ENCODE measurements at regions not wholly inside any gene's neighbourhood (a gene's known extent, or its start where the extent isn't known, plus 50 kb on each side); places are given as distances from the start of the nearest gene placed in this dataset.
"Not testable (repeated sequence)": the region's sequence is repeated elsewhere in the genome, so short reads cannot be mapped to it uniquely, and the experiment has no call there.

GRCh38 chr15:95620934-95621579 is 709.4 kb upstream of the NR2F2 start:
- in situ Hi-C loops (cut with HindIII; ENCODE audit: low pct_unique_long_range_greater_than_20kb, low sequenced_read_pairs) = no loop called here

GRCh38 chr15:95622843-95623242 is 707.7 kb upstream of the NR2F2 start:
- no peak for DNase-seq (ENCODE audit: low read depth)
- in situ Hi-C loops (cut with HindIII; ENCODE audit: low pct_unique_long_range_greater_than_20kb, low sequenced_read_pairs) = no loop called here

More at GRCh38 chr15:95620934-95621579, 709.4 kb upstream of the NR2F2 start:
- no peak for DNase-seq (ENCODE audit: low read depth)

GRCh38 chr15:95624100-95624499 is 706.4 kb upstream of the NR2F2 start:
- no peak for DNase-seq (ENCODE audit: low read depth)
- in situ Hi-C loops (cut with HindIII; ENCODE audit: low pct_unique_long_range_greater_than_20kb, low sequenced_read_pairs) = no loop called here

- in situ Hi-C loops (cut with HindIII; ENCODE audit: low pct_unique_long_range_greater_than_20kb, low sequenced_read_pairs) = no loop called here
- DNase-seq (ENCODE audit: low read depth) = no peak
These were observed 705.7 kb upstream of the NR2F2 start for GRCh38 chr15:95624616-95625361.

- in situ Hi-C loops (cut with HindIII; ENCODE audit: low pct_unique_long_range_greater_than_20kb, low sequenced_read_pairs) = no loop called here
- DNase-seq (ENCODE audit: low read depth) = no peak
These were observed 703.8 kb upstream of the NR2F2 start for GRCh38 chr15:95626501-95627361.

- no peak for DNase-seq (ENCODE audit: low read depth)
- in situ Hi-C loops (cut with HindIII; ENCODE audit: low pct_unique_long_range_greater_than_20kb, low sequenced_read_pairs) = no loop called here
These were observed 700.9 kb upstream of the NR2F2 start for GRCh38 chr15:95629503-95630168.

- in situ Hi-C loops (cut with HindIII; ENCODE audit: low pct_unique_long_range_greater_than_20kb, low sequenced_read_pairs) = no loop called here
- no peak for DNase-seq (ENCODE audit: low read depth)
These were observed 699.8 kb upstream of the NR2F2 start for GRCh38 chr15:95630683-95631082.

- DNase-seq (ENCODE audit: low read depth) = no peak
- in situ Hi-C loops (cut with HindIII; ENCODE audit: low pct_unique_long_range_greater_than_20kb, low sequenced_read_pairs) = no loop called here
These were observed 694.8 kb upstream of the NR2F2 start for GRCh38 chr15:95635666-95636065.

- no peak for DNase-seq (ENCODE audit: low read depth)
- in situ Hi-C loops (cut with HindIII; ENCODE audit: low pct_unique_long_range_greater_than_20kb, low sequenced_read_pairs) = no loop called here
These were observed 694.4 kb upstream of the NR2F2 start for GRCh38 chr15:95636107-95636506.

GRCh38 chr15:95637234-95637633 is 693.3 kb upstream of the NR2F2 start:
- DNase-seq (ENCODE audit: low read depth); in situ Hi-C loops (cut with HindIII; ENCODE audit: low pct_unique_long_range_greater_than_20kb, low sequenced_read_pairs): not testable (repeated sequence)

GRCh38 chr15:95639208-95639607 is 691.3 kb upstream of the NR2F2 start:
- DNase-seq (ENCODE audit: low read depth) = no peak
- in situ Hi-C loops (cut with HindIII; ENCODE audit: low pct_unique_long_range_greater_than_20kb, low sequenced_read_pairs) = no loop called here

GRCh38 chr15:95644100-95644875 is 686.2 kb upstream of the NR2F2 start:
- DNase-seq (ENCODE audit: low read depth) = no peak
- in situ Hi-C loops (cut with HindIII; ENCODE audit: low pct_unique_long_range_greater_than_20kb, low sequenced_read_pairs) = no loop called here

- DNase-seq (ENCODE audit: low read depth) = no peak
- in situ Hi-C loops (cut with HindIII; ENCODE audit: low pct_unique_long_range_greater_than_20kb, low sequenced_read_pairs) = no loop called here
These were observed 684.6 kb upstream of the NR2F2 start for GRCh38 chr15:95645791-95646338.

- DNase-seq (ENCODE audit: low read depth) = no peak
- in situ Hi-C loops (cut with HindIII; ENCODE audit: low pct_unique_long_range_greater_than_20kb, low sequenced_read_pairs) = no loop called here
These were observed 683.8 kb upstream of the NR2F2 start for GRCh38 chr15:95646484-95647273.

- in situ Hi-C loops (cut with HindIII; ENCODE audit: low pct_unique_long_range_greater_than_20kb, low sequenced_read_pairs) = no loop called here
- DNase-seq (ENCODE audit: low read depth) = no peak
These were observed 682.8 kb upstream of the NR2F2 start for GRCh38 chr15:95647531-95648277.

- in situ Hi-C loops (cut with HindIII; ENCODE audit: low pct_unique_long_range_greater_than_20kb, low sequenced_read_pairs) = no loop called here
- no peak for DNase-seq (ENCODE audit: low read depth)
These were observed 677.1 kb upstream of the NR2F2 start for GRCh38 chr15:95653361-95653805.

All from Caki2 (cell line).